Liver (tissue), 8 donors: ENCODE measurements at regions not wholly inside any gene's neighbourhood (a gene's known extent, or its start where the extent isn't known, plus 50 kb on each side); places are given as distances from the start of the nearest gene placed in this dataset.

Experiments used
- DNase-seq: peaks from one replicate; pipeline ENCODE4 v3.0.0-alpha.2; 2017; ENCODE audit warnings: low spot score
- H3K27ac ChIP-seq, 2 donors: one replicate each; pipeline ENCODE4 v1.7.0; 2013; ENCODE audit warnings: inconsistent platforms in 2 of 2, low read length in 2 of 2, control low read depth in 1 of 2, low read depth in 1 of 2, mild to moderate bottlenecking in 1 of 2
- H3K27me3 ChIP-seq, 4 donors: one replicate each; pipeline versions ENCODE4 v1.6.1 to v1.7.0; 2013; ENCODE audit warnings: low read length in 3 of 4, inconsistent platforms in 1 of 4, mild to moderate bottlenecking in 1 of 4, moderate library complexity in 1 of 4; ENCODE audit not compliant: control insufficient read depth in 4 of 4, insufficient read depth in 4 of 4
- H3K36me3 ChIP-seq, 4 donors: one replicate each; pipeline versions ENCODE4 v1.6.1 to v1.7.0; 2013; ENCODE audit warnings: low read length in 3 of 4, mild to moderate bottlenecking in 3 of 4, low read depth in 1 of 4, moderate library complexity in 1 of 4; ENCODE audit not compliant: control insufficient read depth in 4 of 4, insufficient read depth in 3 of 4
- H3K4me1 ChIP-seq, 4 donors: one replicate each; pipeline versions ENCODE4 v1.6.1 to v1.7.0; 2013; ENCODE audit warnings: low read length in 3 of 4, mild to moderate bottlenecking in 3 of 4, moderate library complexity in 1 of 4; ENCODE audit not compliant: control insufficient read depth in 4 of 4, insufficient read depth in 4 of 4
- H3K4me3 ChIP-seq, 3 donors: one replicate each; pipeline versions ENCODE4 v1.6.1 to v1.7.0; 2013; ENCODE audit warnings: low read length in 3 of 3, control low read depth in 1 of 3, low read depth in 1 of 3, mild to moderate bottlenecking in 1 of 3
- H3K9ac ChIP-seq, 2 donors: one replicate each; pipeline ENCODE4 v1.7.0; 2013; ENCODE audit warnings: low read length in 2 of 2, mild to moderate bottlenecking in 2 of 2, moderate library complexity in 2 of 2, control low read depth in 1 of 2, low read depth in 1 of 2
- H3K9me3 ChIP-seq, 4 donors: one replicate each; pipeline versions ENCODE4 v1.6.1 to v1.7.0; 2013; ENCODE audit warnings: low read length in 3 of 4; ENCODE audit not compliant: control insufficient read depth in 4 of 4
- EGR1 ChIP-seq, 2 donors: IDR thresholded peaks; 2 replicates each; pipeline ENCODE4 v1.6.1; 2016 to 2018; ENCODE audit warnings: antibody characterized with exemption in 2 of 2, low read depth in 2 of 2
- FOXA1 ChIP-seq: IDR thresholded peaks from 2 replicates; pipeline ENCODE4 v1.6.1; 2016; ENCODE audit warnings: antibody characterized with exemption
- FOXA2 ChIP-seq: IDR thresholded peaks from 2 replicates; pipeline ENCODE4 v1.6.1; 2016; ENCODE audit warnings: antibody characterized with exemption
- GABPA ChIP-seq, 2 donors: IDR thresholded peaks in 1 of 2; conservative IDR thresholded peaks in 1 of 2; 2 replicates each; pipeline ENCODE4 v1.6.1; 2016; ENCODE audit warnings: antibody characterized with exemption in 2 of 2, mild to moderate bottlenecking in 1 of 2, moderate library complexity in 1 of 2
- HNF4A ChIP-seq, 2 donors: conservative IDR thresholded peaks; 2 replicates each; pipeline ENCODE4 v1.6.1; 2016; ENCODE audit warnings: antibody characterized with exemption in 2 of 2, mild to moderate bottlenecking in 2 of 2
- HNF4G ChIP-seq: IDR thresholded peaks from 2 replicates; pipeline ENCODE4 v1.6.1; 2016; ENCODE audit warnings: antibody characterized with exemption
- JUND ChIP-seq, 2 donors: IDR thresholded peaks; 2 replicates each; pipeline ENCODE4 v1.6.1; 2016; ENCODE audit warnings: antibody characterized with exemption in 2 of 2
- NR2F2 ChIP-seq: IDR thresholded peaks from 2 replicates; pipeline ENCODE4 v1.6.1; 2016; ENCODE audit warnings: antibody characterized with exemption
- RAD21 ChIP-seq, 2 donors: IDR thresholded peaks; 2 replicates each; pipeline ENCODE4 v1.6.1; 2016; ENCODE audit warnings: antibody characterized with exemption in 2 of 2, mild to moderate bottlenecking in 2 of 2
- RXRA ChIP-seq, 2 donors: IDR thresholded peaks; 2 replicates each; pipeline ENCODE4 v1.6.1; 2017 to 2018; ENCODE audit warnings: antibody characterized with exemption in 2 of 2, mild to moderate bottlenecking in 1 of 2
- SP1 ChIP-seq: IDR thresholded peaks from 2 replicates; pipeline ENCODE4 v1.6.1; 2018; ENCODE audit warnings: antibody characterized with exemption, mild to moderate bottlenecking
- TAF1 ChIP-seq: conservative IDR thresholded peaks from 2 replicates; pipeline ENCODE4 v1.6.1; 2016; ENCODE audit warnings: antibody characterized with exemption, mild to moderate bottlenecking
- YY1 ChIP-seq: IDR thresholded peaks from 2 replicates; pipeline ENCODE4 v1.6.1; 2016; ENCODE audit warnings: antibody characterized with exemption, mild to moderate bottlenecking
- ZBTB33 ChIP-seq: IDR thresholded peaks from 2 replicates; pipeline ENCODE4 v1.6.1; 2016; ENCODE audit warnings: antibody characterized with exemption
- WGBS: extraction: QIAGEN DNeasy Blood & Tissue Kit; methylation state at CpG from one replicate; pipeline ENCODE4 v1.1.7; 2013; 5-methylcytosine and 5-hydroxymethylcytosine counted together
- TF ChIP-seq, protein P1 (sequence below): IDR thresholded peaks from 2 replicates; pipeline ENCODE4 v1.6.1; 2016; ENCODE audit warnings: antibody characterized with exemption
- TF ChIP-seq, protein P2 (sequence below): fragments of 150-350 bp; IDR thresholded peaks from 2 replicates; pipeline ENCODE4 v1.5.1; 2017; ENCODE audit warnings: improper control_type of control experiment, low read depth, low read length; ENCODE audit not compliant: missing input control
- TF ChIP-seq, protein P3 (sequence below): IDR thresholded peaks from 2 replicates; pipeline ENCODE4 v1.6.1; 2016; ENCODE audit warnings: antibody characterized with exemption
- TF ChIP-seq, protein P4 (sequence below): IDR thresholded peaks from 2 replicates; pipeline ENCODE4 v1.6.1; 2016; ENCODE audit warnings: antibody characterized with exemption, mild to moderate bottlenecking
- donor health status: healthy.
- donor health status: healthy.
- donor health status: healthy.
- donor health status: healthy.
- donor health status: healthy.

GRCh38 chr15:88401996-88402656, 65.1 kb downstream of the MRPL46 start:
- Histone ChIP-seq H3K27me3 (no peaks in the 10 kb centered on the region), H3K4me3 (no peak overlapping the region), H3K36me3 (no peaks in the 10 kb centered on the region), H3K9me3 (peaks cover 0 to 5% (median 2%) of the 10 kb centered on the region in 4 donors), H3K4me1 (no peaks in the 10 kb centered on the region), H3K27ac (no peak overlapping the region), H3K9ac (no peak overlapping the region)
- WGBS, result 56% methylated on average over 10 of the region's 10 CpGs
- no peak for DNase-seq
- TF ChIP-seq FOXA2 (no peak), NR2F2 (no peak), SP1 (no peak), EGR1 (IDR thresholded peaks at IDR 0.05; ENCODE audit: low read depth in 2 of 2) (no peak), HNF4G (no peak), JUND (IDR thresholded peaks at IDR 0.05) (no peak), HNF4A (conservative IDR thresholded peaks at IDR 0.05) (no peak), ZBTB33 (no peak), YY1 (no peak), TAF1 (no peak), GABPA (IDR thresholded peaks at IDR 0.05 in 1 of 2, conservative IDR thresholded peaks at IDR 0.05 in 1 of 2) (no peak), RXRA (IDR thresholded peaks at IDR 0.05) (no peak), RAD21 (IDR thresholded peaks at IDR 0.05) (no peak), FOXA1 (no peak)
- TF ChIP-seq, protein P1, sequence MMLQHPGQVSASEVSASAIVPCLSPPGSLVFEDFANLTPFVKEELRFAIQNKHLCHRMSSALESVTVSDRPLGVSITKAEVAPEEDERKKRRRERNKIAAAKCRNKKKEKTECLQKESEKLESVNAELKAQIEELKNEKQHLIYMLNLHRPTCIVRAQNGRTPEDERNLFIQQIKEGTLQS, result no peak
- TF ChIP-seq, protein P2, sequence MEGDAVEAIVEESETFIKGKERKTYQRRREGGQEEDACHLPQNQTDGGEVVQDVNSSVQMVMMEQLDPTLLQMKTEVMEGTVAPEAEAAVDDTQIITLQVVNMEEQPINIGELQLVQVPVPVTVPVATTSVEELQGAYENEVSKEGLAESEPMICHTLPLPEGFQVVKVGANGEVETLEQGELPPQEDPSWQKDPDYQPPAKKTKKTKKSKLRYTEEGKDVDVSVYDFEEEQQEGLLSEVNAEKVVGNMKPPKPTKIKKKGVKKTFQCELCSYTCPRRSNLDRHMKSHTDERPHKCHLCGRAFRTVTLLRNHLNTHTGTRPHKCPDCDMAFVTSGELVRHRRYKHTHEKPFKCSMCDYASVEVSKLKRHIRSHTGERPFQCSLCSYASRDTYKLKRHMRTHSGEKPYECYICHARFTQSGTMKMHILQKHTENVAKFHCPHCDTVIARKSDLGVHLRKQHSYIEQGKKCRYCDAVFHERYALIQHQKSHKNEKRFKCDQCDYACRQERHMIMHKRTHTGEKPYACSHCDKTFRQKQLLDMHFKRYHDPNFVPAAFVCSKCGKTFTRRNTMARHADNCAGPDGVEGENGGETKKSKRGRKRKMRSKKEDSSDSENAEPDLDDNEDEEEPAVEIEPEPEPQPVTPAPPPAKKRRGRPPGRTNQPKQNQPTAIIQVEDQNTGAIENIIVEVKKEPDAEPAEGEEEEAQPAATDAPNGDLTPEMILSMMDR, result no peak
- TF ChIP-seq, protein P3, sequence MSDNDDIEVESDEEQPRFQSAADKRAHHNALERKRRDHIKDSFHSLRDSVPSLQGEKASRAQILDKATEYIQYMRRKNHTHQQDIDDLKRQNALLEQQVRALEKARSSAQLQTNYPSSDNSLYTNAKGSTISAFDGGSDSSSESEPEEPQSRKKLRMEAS, result no peak
- TF ChIP-seq, protein P4, sequence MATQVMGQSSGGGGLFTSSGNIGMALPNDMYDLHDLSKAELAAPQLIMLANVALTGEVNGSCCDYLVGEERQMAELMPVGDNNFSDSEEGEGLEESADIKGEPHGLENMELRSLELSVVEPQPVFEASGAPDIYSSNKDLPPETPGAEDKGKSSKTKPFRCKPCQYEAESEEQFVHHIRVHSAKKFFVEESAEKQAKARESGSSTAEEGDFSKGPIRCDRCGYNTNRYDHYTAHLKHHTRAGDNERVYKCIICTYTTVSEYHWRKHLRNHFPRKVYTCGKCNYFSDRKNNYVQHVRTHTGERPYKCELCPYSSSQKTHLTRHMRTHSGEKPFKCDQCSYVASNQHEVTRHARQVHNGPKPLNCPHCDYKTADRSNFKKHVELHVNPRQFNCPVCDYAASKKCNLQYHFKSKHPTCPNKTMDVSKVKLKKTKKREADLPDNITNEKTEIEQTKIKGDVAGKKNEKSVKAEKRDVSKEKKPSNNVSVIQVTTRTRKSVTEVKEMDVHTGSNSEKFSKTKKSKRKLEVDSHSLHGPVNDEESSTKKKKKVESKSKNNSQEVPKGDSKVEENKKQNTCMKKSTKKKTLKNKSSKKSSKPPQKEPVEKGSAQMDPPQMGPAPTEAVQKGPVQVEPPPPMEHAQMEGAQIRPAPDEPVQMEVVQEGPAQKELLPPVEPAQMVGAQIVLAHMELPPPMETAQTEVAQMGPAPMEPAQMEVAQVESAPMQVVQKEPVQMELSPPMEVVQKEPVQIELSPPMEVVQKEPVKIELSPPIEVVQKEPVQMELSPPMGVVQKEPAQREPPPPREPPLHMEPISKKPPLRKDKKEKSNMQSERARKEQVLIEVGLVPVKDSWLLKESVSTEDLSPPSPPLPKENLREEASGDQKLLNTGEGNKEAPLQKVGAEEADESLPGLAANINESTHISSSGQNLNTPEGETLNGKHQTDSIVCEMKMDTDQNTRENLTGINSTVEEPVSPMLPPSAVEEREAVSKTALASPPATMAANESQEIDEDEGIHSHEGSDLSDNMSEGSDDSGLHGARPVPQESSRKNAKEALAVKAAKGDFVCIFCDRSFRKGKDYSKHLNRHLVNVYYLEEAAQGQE, result no peak
